ENCODE measurements at regions not wholly inside any gene's neighbourhood (a gene's known extent, or its start where the extent isn't known, plus 50 kb on each side); places are given as distances from the start of the nearest gene placed in this dataset.
A peak's percentile ranks its signal among the peaks of the same experiment; 100 is the strongest.

DNA sequence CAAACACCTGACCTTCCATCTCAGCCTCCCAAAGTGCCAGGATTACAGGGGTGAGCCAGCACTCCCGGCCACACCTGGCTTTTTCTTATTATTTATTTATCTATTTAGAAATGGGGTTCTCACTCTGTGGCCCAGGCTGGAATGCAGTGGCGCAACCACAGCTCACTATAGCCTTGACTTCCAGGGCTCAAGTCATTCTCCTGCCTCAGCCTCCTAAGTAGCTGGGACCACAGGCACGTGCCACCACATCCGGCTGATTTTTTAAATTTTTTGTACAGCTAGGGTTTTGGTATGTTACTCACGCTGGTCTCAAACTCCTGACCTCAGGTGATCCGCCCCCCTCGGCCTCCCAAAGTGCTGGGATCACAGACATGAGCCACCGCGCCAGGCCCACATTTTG is 56.9 kb upstream of the MYL10 start:
- Histone ChIP-seq H3K4me3 (no peak overlapping the region), H3K4me1 (peaks cover 0 to 23% (median 19%) of the 10 kb centered on the region in 9 donors), H3K36me3 (no peaks in the 10 kb centered on the region), H3K27ac (no peak overlapping the region), H3K9me3 (no peaks in the 10 kb centered on the region), H3K27me3 (no peaks in the 10 kb centered on the region)
- DNase-seq = no peak
- intact Hi-C loops (cut with DNase I) = loop anchor here in 9 of 10 donors (2.0 to 10.0 kb wide), 7 partner anchors 126 to 589 kb away; no protein-coding TSS in a partner anchor
- TF ChIP-seq, protein P1, sequence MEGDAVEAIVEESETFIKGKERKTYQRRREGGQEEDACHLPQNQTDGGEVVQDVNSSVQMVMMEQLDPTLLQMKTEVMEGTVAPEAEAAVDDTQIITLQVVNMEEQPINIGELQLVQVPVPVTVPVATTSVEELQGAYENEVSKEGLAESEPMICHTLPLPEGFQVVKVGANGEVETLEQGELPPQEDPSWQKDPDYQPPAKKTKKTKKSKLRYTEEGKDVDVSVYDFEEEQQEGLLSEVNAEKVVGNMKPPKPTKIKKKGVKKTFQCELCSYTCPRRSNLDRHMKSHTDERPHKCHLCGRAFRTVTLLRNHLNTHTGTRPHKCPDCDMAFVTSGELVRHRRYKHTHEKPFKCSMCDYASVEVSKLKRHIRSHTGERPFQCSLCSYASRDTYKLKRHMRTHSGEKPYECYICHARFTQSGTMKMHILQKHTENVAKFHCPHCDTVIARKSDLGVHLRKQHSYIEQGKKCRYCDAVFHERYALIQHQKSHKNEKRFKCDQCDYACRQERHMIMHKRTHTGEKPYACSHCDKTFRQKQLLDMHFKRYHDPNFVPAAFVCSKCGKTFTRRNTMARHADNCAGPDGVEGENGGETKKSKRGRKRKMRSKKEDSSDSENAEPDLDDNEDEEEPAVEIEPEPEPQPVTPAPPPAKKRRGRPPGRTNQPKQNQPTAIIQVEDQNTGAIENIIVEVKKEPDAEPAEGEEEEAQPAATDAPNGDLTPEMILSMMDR (IDR thresholded peaks at IDR 0.05) = no peak
- ATAC-seq = no peak
- WGBS, 2 donors = 79 to 84% methylated on average over 9 of the region's 9 CpGs

DNA sequence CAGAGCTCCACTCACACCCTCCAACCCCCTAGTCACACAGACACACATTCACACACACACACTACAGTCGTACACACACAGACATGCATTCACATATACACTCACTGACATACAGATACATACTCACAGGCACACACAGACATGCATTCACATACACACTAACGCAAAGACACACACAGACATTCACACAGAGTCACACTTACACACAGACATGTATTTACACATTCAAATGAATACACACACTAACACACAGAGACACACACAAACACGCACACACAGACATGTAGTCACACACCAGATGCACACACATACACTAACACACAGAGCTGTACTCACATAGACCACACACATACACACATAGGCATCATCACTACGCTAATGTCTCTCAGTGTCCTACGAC is 58.0 kb upstream of the MYL10 start:
- no peak overlapping the region for H3K27ac ChIP-seq
- DNase-seq (no peak), ATAC-seq (no peak)
- 68 to 72% methylated on average over 5 of the region's 5 CpGs for WGBS, 2 donors
- H3K36me3 ChIP-seq = no peaks in the 10 kb centered on the region
- no peaks in the 10 kb centered on the region for H3K27me3 ChIP-seq
- no peak overlapping the region for H3K4me3 ChIP-seq
- no peaks in the 10 kb centered on the region for H3K9me3 ChIP-seq
- intact Hi-C loops (cut with DNase I) = loop anchor here in 9 of 10 donors (2.0 to 10.0 kb wide), 7 partner anchors 125 to 588 kb away; no protein-coding TSS in a partner anchor
- TF ChIP-seq, protein P1 (IDR thresholded peaks at IDR 0.05) = no peak
- H3K4me1 ChIP-seq = peaks cover 0 to 14% (median 11%) of the 10 kb centered on the region in 9 donors

DNA sequence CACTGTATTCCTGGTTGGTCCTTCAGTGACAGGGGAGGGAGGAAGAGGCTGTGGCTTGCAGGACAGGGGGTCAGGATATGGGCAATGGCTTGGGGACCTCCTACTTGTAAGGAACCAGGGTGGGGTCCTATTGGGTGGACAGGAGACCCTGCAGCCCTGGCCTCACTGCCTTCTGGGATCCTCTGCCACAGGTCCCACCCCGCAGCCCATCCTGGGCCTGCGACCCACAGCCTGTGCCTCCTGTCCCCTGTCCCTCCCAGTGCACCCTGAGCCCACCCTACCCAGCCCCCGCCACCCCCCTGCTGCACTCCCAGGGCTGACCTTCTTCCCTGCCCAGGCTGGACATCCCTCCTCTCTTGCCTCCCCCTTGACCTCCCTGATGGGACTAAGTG is 58.7 kb upstream of the MYL10 start:
- Histone ChIP-seq H3K27ac (no peak overlapping the region), H3K4me3 (peak overlapping the region in 1 of 10 donors; percentile 24), H3K4me1 (peaks cover 0 to 14% (median 11%) of the 10 kb centered on the region in 9 donors), H3K36me3 (no peaks in the 10 kb centered on the region), H3K9me3 (no peaks in the 10 kb centered on the region), H3K27me3 (no peaks in the 10 kb centered on the region)
- ATAC-seq = peak in 2 of 8 donors; percentile 5 to 20
- intact Hi-C loops (cut with DNase I) = loop anchor here (1.0 to 10.0 kb wide), 12 partner anchors 121 to 587 kb away; partner anchors contain the start of gene CUX1 (in 1 of the 10)
- TF ChIP-seq, protein P1 (IDR thresholded peaks at IDR 0.05) = no peak
- WGBS, 2 donors = 55 to 77% methylated on average over 3 of the region's 3 CpGs
- no peak for DNase-seq

- Histone ChIP-seq H3K27ac (peak overlapping the region in 2 of 10 donors; percentile 10 to 32), H3K27me3 (no peaks in the 10 kb centered on the region), H3K4me3 (peak overlapping the region in 9 of 10 donors; percentile 4 to 35 (median 24)), H3K9me3 (no peaks in the 10 kb centered on the region), H3K4me1 (peaks cover 0 to 14% (median 11%) of the 10 kb centered on the region in 9 donors), H3K36me3 (no peaks in the 10 kb centered on the region)
- 3 to 4% methylated on average over 42 to 43 of the region's 43 CpGs for whole genome bisulfite sequencing, 2 donors
- TF ChIP-seq, protein P1 (IDR thresholded peaks at IDR 0.05) = peak; percentile 92 to 98 (median 97)
- peak; percentile 88 to 93 (median 91) for ATAC-seq
- intact Hi-C loops (cut with DNase I) = loop anchor here (1.0 to 10.0 kb wide), 12 partner anchors 120 to 586 kb away; partner anchors contain the start of gene CUX1 (in 1 of the 10)
- DNase-seq = peak; percentile 79 to 88
Observed at GRCh38 chr7:101688183-101688831, 59.2 kb upstream of the MYL10 start.
